GM23338 (cell line): ENCODE measurements at regions not wholly inside any gene's neighbourhood (a gene's known extent, or its start where the extent isn't known, plus 50 kb on each side); places are given as distances from the start of the nearest gene placed in this dataset.

Experiments
- ATAC-seq: fragments of 200-7000 bp; cut with Tn5 transposase; 3 replicates; pipeline ENCODE4 v1.9.1; 2020
- DNase-seq: peaks from one replicate; pipeline ENCODE4 v3.0.0-alpha.2; 2015; ENCODE audit warnings: low spot score
- H2AFZ ChIP-seq: fragments of 200-600 bp; sonication (generic); 2 replicates; pipeline ENCODE4 v1.8.0; 2016; ENCODE audit warnings: antibody characterized with exemption, mild to moderate bottlenecking, moderate library complexity
- H3F3A ChIP-seq: fragments of 200-600 bp; sonication (generic); replicated peaks from 2 replicates; pipeline ENCODE4 v1.8.0; 2017; ENCODE audit warnings: antibody characterized with exemption, mixed run types, low read depth
- H3K27ac ChIP-seq: fragments of 200-600 bp; sonication (generic); 2 replicates; pipeline ENCODE4 v1.6.1; 2016; ENCODE audit warnings: low read depth
- H3K27me3 ChIP-seq: fragments of 200-600 bp; sonication (generic); 2 replicates; pipeline ENCODE4 v1.8.0; 2016; ENCODE audit warnings: mild to moderate bottlenecking, mixed run types, moderate library complexity; ENCODE audit not compliant: insufficient read depth
- H3K36me3 ChIP-seq: fragments of 200-600 bp; sonication (generic); 2 replicates; pipeline ENCODE4 v1.8.0; 2016; ENCODE audit warnings: mild to moderate bottlenecking; ENCODE audit not compliant: insufficient read depth
- H3K4me1 ChIP-seq: fragments of 200-600 bp; sonication (generic); 2 replicates; pipeline ENCODE4 v1.8.0; 2016; ENCODE audit warnings: mild to moderate bottlenecking, moderate library complexity; ENCODE audit not compliant: insufficient read depth
- H3K4me2 ChIP-seq: fragments of 200-600 bp; sonication (generic); 2 replicates; pipeline ENCODE4 v1.7.1; 2017; ENCODE audit warnings: mixed run types
- H3K4me3 ChIP-seq: fragments of 200-600 bp; sonication (generic); 2 replicates; pipeline ENCODE4 v1.6.1; 2016; ENCODE audit warnings: mixed run types
- H3K79me2 ChIP-seq: fragments of 200-600 bp; sonication (generic); replicated peaks from 2 replicates; pipeline ENCODE4 v1.8.0; 2017; ENCODE audit warnings: mild to moderate bottlenecking; ENCODE audit not compliant: insufficient read depth
- H3K9me2 ChIP-seq: fragments of 200-600 bp; sonication (generic); 2 replicates; pipeline ENCODE4 v1.8.0; 2017; ENCODE audit not compliant: insufficient read depth
- H4K20me1 ChIP-seq: fragments of 200-600 bp; sonication (generic); replicated peaks from 2 replicates; pipeline ENCODE4 v1.8.0; 2017; ENCODE audit warnings: mild to moderate bottlenecking; ENCODE audit not compliant: insufficient read depth
- H3K27ac Mint-ChIP-seq: 2 replicates; pipeline ENCODE4 v1.8.0; 2020; ENCODE audit warnings: inconsistent platforms, mild to moderate bottlenecking, moderate library complexity, mixed read lengths
- H3K27me3 Mint-ChIP-seq: 3 replicates; pipeline ENCODE4 v1.8.0; 2022; ENCODE audit warnings: low read depth, mild to moderate bottlenecking, moderate library complexity, mixed read lengths, inconsistent platforms; ENCODE audit not compliant: insufficient read depth, poor library complexity
- H3K36me3 Mint-ChIP-seq: 3 replicates; pipeline ENCODE4 v1.8.0; 2021; ENCODE audit warnings: low read depth, mild to moderate bottlenecking, inconsistent platforms, moderate library complexity, mixed read lengths
- H3K4me1 Mint-ChIP-seq: 3 replicates; pipeline ENCODE4 v1.8.0; 2020; ENCODE audit warnings: mild to moderate bottlenecking, inconsistent platforms, mixed read lengths
- H3K4me3 Mint-ChIP-seq: 3 replicates; pipeline ENCODE4 v1.8.0; 2021; ENCODE audit warnings: moderate library complexity, mild to moderate bottlenecking, inconsistent platforms, mixed read lengths
- H3K9me3 Mint-ChIP-seq: 3 replicates; pipeline ENCODE4 v1.8.0; 2020; ENCODE audit warnings: moderate library complexity, mild to moderate bottlenecking, inconsistent platforms, mixed read lengths
- CREB1 ChIP-seq: fragments of 250-450 bp; sonication (Bioruptor Pico); IDR thresholded peaks from 2 replicates; pipeline ENCODE4 v1.5.0; 2020; ENCODE audit warnings: low read depth, mild to moderate bottlenecking, moderate library complexity
- EZH2 ChIP-seq: fragments of 200-600 bp; sonication (generic); IDR thresholded peaks from one replicate; pipeline ENCODE4 v1.8.0; 2017; ENCODE audit warnings: antibody characterized with exemption, mild to moderate bottlenecking, low read depth; ENCODE audit not compliant: unreplicated experiment
- EZH2phosphoT487 ChIP-seq: fragments of 200-600 bp; sonication (generic); IDR thresholded peaks from one replicate; pipeline ENCODE4 v1.8.1; 2018; ENCODE audit warnings: antibody characterized with exemption; ENCODE audit not compliant: unreplicated experiment
- JUNB ChIP-seq: IDR thresholded peaks from one replicate; pipeline ENCODE4 v1.6.1; 2016; ENCODE audit warnings: antibody characterized with exemption; ENCODE audit not compliant: unreplicated experiment
- NANOG ChIP-seq: IDR thresholded peaks from 2 replicates; pipeline ENCODE4 v1.6.1; 2016; ENCODE audit warnings: antibody characterized with exemption, borderline replicate concordance
- POLR2AphosphoS5 ChIP-seq: IDR thresholded peaks from 2 replicates; pipeline ENCODE4 v1.6.1; 2016; ENCODE audit warnings: antibody characterized with exemption, low read depth
- REST ChIP-seq: IDR thresholded peaks from one replicate; pipeline ENCODE4 v1.6.1; 2018; ENCODE audit warnings: antibody characterized with exemption; ENCODE audit not compliant: unreplicated experiment
- STAT1 ChIP-seq: IDR thresholded peaks from one replicate; pipeline ENCODE4 v1.6.1; 2016; ENCODE audit warnings: antibody characterized with exemption; ENCODE audit not compliant: unreplicated experiment
- ZNF114 ChIP-seq: fragments of 250-450 bp; sonication (Bioruptor Pico); IDR thresholded peaks from 2 replicates; pipeline ENCODE4 v1.5.0; 2020; ENCODE audit warnings: mild to moderate bottlenecking, moderate library complexity
- ZNF331 ChIP-seq: fragments of 250-450 bp; sonication (Bioruptor Pico); IDR thresholded peaks from 2 replicates; pipeline ENCODE4 v1.5.0; 2020; ENCODE audit warnings: low read depth, mild to moderate bottlenecking, moderate library complexity
- ZNF462 ChIP-seq: fragments of 250-450 bp; sonication (Bioruptor Pico); IDR thresholded peaks from 2 replicates; pipeline ENCODE4 v1.5.0; 2020; ENCODE audit warnings: mild to moderate bottlenecking, moderate library complexity
- TF ChIP-seq, protein P1 (sequence below): IDR thresholded peaks from 2 replicates; pipeline ENCODE4 v1.6.1; 2016; ENCODE audit warnings: antibody characterized with exemption
- TF ChIP-seq, protein P2 (sequence below), 2 experiments: fragments of 200-600 bp in 1 of 2; sonication (generic) in 1 of 2; conservative IDR thresholded peaks; 2 replicates each; pipeline versions ENCODE4 v1.5.1 to v1.6.1; 2016 to 2017; ENCODE audit warnings: antibody characterized with exemption in 2 of 2, low read depth in 2 of 2, mild to moderate bottlenecking in 2 of 2, moderate library complexity in 1 of 2

- no peak overlapping the region for H3K4me3 ChIP-seq
- no peak overlapping the region for H3K4me2 ChIP-seq
- H3K4me3 Mint-ChIP-seq = no peak overlapping the region
- H3K27me3 ChIP-seq = no peaks in the 10 kb centered on the region
- TF ChIP-seq EZH2 = no peak
- TF ChIP-seq ZNF331 (CRISPR knock-in tag) = no peak
- TF ChIP-seq ZNF462 = no peak
- no peak for TF ChIP-seq REST
- TF ChIP-seq STAT1 = no peak
- no peak for TF ChIP-seq ZNF114 (CRISPR knock-in tag)
- TF ChIP-seq EZH2phosphoT487 = no peak
- TF ChIP-seq POLR2AphosphoS5 = no peak
- TF ChIP-seq JUNB = no peak
- TF ChIP-seq, protein P1, sequence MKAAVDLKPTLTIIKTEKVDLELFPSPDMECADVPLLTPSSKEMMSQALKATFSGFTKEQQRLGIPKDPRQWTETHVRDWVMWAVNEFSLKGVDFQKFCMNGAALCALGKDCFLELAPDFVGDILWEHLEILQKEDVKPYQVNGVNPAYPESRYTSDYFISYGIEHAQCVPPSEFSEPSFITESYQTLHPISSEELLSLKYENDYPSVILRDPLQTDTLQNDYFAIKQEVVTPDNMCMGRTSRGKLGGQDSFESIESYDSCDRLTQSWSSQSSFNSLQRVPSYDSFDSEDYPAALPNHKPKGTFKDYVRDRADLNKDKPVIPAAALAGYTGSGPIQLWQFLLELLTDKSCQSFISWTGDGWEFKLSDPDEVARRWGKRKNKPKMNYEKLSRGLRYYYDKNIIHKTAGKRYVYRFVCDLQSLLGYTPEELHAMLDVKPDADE = no peak
- no peak for TF ChIP-seq CREB1 (CRISPR knock-in tag)
- TF ChIP-seq, protein P2, sequence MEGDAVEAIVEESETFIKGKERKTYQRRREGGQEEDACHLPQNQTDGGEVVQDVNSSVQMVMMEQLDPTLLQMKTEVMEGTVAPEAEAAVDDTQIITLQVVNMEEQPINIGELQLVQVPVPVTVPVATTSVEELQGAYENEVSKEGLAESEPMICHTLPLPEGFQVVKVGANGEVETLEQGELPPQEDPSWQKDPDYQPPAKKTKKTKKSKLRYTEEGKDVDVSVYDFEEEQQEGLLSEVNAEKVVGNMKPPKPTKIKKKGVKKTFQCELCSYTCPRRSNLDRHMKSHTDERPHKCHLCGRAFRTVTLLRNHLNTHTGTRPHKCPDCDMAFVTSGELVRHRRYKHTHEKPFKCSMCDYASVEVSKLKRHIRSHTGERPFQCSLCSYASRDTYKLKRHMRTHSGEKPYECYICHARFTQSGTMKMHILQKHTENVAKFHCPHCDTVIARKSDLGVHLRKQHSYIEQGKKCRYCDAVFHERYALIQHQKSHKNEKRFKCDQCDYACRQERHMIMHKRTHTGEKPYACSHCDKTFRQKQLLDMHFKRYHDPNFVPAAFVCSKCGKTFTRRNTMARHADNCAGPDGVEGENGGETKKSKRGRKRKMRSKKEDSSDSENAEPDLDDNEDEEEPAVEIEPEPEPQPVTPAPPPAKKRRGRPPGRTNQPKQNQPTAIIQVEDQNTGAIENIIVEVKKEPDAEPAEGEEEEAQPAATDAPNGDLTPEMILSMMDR (conservative IDR thresholded peaks at IDR 0.05; ENCODE audit: low read depth in 2 of 2) = no peak
- no peak for TF ChIP-seq NANOG
- H2AFZ ChIP-seq = no peak overlapping the region
- H3K4me1 ChIP-seq = no peaks in the 10 kb centered on the region
- no peaks in the 10 kb centered on the region for H3K4me1 Mint-ChIP-seq
- H3K9me2 ChIP-seq = no peaks in the 10 kb centered on the region
- peaks cover 19% of the 10 kb centered on the region for H3K9me3 Mint-ChIP-seq
- H3K36me3 Mint-ChIP-seq = peaks cover 10% of the 10 kb centered on the region
- H3K27ac Mint-ChIP-seq = no peak overlapping the region
- no peaks in the 10 kb centered on the region for H3K36me3 ChIP-seq
- ATAC-seq (no peak), DNase-seq (no peak)
- no peaks in the 10 kb centered on the region for H3F3A ChIP-seq
- no peaks in the 10 kb centered on the region for H3K27me3 Mint-ChIP-seq
- no peaks in the 10 kb centered on the region for H3K79me2 ChIP-seq
- no peak overlapping the region for H3K27ac ChIP-seq
- H4K20me1 ChIP-seq = no peaks in the 10 kb centered on the region
These were observed 60.6 kb upstream of the CRYM start for GRCh38 chr16:21338537-21339268.
